ENCODE measurements at regions not wholly inside any gene's neighbourhood (a gene's known extent, or its start where the extent isn't known, plus 50 kb on each side); places are given as distances from the start of the nearest gene placed in this dataset.
"Not testable (repeated sequence)": the region's sequence is repeated elsewhere in the genome, so short reads cannot be mapped to it uniquely, and the experiment has no call there.

DNA sequence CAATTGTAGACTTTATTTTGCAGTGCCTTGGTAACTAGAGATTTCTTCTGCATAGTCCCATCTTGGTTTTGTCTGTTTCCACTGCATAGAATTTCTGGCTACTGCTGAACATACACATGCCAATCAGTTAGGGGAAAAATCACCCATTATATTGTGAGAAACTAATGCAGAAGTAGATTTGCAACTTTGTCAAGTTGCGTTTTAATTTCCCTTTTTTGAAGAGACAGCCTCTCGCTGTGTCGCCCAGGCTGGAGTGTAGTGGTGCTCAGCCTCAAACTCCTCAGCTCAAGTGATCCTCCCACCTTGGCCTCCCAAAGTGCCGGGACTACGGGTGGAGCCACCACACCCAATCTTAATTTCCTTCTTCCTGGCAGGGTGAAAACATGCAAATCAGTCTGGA, 83.1 kb upstream of the WSB1 start:
- not testable (repeated sequence) for DNase-seq

DNA sequence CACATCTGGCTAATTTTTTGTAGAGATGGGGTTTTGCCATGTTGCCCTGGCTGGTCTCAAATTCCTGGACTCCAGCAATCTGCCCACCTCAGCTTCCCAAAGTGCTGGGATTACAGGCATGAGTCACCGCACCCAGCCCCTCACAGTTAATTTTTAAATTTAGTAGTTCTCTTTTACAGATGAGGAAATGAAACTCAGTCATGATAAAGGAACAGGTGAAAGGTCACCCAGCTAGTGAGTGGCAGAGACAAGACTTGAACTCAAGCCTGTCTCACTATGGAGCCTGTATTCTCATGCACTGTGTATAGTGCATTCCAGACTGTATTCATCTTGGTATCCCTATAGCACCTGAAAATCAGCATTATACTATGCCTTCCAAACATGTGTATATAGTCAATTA, 77.1 kb upstream of the WSB1 start:
- no peak for DNase-seq

DNA sequence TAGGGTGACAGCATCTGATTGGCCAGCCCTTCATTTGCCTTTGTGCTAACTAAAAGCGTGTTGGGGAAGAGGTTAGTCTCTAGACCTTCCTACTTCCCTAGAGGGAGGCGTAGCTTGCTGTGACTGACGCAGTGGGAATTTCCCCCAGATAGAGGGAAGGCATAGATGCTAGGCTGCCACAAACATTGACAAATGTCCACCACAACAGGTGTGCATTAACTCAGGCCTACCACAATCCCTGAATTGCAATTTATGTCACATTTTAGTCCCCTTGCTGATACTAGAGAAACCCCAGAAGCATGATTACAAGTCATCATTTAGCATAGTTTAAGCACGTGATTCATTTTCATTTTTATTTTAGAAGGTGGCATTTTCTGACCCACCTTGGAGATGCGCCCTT, 76.3 kb upstream of the WSB1 start:
- DNase-seq = no peak

DNA sequence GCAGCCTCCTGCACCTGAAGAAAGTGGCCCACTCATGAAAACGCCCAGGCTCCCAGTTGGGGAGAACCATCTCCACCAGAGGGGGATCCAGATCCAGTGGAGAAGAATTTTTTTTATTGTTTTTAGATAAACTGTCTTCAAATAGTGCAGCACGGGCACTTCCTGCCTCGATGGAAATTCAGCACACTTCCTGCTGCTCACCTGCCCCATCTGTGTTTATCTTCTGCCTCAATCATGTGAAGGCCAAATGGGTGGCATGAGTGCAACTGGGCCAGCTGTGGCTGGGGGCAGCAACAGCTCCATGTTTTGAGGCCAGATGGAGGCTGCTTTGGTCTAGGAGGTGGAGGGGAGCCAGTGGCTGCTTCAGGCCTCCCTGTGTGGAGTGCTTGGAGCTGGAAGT, 75.9 kb upstream of the WSB1 start:
- no peak for DNase-seq

DNA sequence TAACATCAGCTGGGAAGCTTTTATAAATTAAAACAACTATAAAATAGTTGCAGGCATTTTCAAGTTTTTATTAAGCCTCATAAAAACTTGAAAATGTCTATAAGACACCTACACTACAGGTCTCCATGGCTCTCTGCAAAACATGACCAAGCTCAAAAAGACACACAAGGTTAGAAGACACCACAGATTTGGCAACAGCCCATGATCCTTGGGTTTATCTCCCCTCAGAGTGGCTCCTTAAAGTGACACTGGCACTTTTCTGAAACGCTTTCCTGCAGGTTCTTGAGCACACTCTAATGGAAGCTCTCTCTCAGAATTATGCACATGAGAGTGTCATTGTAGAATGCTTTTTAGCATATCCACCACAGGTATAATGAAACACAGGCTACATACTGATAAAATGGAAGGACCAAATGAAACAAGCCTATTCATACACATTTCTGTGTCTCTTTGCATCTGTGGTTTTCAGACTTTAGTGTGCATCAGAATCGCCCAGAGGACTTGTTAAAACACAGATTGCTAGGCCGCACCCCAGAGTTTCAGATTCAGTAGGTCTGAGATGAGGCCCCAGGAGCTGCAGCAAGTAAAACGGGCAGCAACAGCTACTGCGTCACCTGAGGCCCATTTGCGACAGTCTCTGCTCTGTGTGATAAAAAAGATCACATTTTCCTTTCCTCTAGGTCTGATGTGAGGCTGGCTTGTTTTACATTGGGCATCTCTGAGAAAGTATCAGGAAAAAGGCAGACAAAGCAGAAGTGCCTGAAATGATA, 75.0 kb upstream of the WSB1 start:
- DNase-seq = no peak

DNA sequence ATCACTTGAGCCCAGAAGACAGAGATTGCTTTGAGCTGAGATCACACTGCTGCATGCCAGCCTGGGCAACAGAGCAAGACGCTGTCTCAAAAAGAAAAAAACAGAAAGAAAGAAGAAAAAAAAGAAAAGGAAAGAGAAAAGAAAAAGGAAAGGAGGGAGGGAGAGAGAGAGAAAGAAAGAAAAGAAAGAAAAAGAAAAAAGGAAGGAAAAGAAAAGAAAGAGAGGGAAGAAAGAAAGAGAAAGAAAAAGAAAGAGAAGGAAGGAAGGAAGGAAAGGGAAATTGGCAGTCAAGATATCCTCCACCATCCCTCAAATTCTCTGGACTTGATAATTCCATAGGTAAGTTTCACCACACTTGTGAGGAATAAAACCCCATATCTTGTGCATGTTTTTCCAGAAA, 71.4 kb upstream of the WSB1 start:
- no peak for DNase-seq

DNA sequence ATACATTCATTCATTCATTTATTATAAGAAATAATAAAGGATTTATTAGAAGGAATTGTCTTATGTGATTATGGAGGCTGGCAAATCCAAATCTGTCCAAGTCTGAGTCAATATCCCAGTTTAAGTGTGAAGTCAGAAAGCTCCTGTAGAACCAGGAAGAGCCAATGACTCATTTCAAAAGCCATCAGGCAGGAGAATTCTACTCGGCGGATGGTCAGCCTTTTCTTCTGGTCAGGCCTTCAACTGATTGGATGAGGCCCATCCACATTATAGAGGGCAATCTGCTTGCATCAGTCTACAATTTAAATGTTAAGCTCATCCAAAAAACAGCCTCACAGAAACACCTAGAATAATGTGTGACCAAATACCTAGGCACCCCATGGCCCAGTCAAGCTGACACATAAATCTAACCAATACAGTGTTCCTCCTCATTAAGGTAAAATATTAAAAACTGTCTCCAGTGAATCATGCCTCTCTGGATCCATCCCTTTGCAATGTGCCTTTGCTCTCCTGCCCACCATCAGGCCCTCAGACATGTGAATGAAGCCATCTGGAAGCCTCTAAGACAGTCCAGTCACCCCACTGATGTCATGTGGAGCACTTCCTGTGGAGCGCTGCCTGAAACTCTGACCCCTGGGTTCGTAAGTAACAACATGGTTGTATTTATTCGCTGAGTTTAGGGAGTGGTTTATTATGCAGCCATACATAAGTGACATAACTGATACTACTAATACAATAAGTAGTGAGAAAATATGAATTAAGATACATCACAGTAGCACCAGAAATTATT, 69.2 kb upstream of the WSB1 start:
- DNase-seq = no peak

DNA sequence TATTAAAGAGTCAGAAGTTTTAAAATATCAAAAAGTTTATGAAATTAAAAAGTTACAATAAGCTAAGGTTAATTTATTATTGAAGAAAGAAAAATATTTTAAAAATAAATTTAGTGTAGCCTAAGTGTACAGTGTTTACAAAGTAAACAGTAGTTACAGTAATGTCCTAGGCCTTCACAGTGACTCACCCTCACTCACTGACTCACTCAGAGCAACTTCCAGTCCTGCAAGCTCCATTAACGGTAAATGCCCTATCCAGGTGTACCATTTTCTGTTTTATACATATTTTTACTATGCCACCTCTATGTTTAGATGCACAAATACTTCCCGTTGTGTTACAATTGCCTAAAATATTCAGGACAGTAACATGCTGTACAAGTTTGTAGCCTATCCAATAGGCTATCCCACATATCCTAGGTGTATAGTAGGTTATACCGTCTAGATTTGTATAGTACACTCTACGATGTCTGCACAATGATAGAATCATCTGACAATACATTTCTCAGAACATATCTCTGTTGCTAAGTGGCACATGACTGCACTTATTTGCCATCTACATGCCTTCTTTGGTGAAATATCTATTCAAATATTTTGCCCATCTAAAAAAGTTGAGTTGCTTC, 67.2 kb upstream of the WSB1 start:
- DNase-seq = no peak

DNA sequence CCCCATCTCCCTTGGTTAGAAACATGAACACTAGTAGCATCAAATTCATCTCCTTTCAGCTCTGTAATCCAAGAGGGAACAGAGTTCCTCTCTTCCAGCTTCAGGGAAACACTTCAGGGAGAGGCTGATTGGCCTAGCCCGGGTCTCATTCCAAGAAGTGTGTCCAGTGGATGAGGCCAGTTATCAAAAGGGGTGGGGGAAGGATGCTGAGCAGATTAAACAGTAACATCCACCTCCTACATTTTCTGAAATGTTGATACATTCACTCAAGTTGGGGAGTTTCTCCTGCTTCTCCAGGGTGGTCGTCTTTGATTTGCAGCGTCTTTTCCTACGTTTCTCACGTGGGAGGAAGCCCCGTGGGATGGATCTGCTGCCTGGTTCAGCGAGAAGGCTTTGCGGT, 62.9 kb upstream of the WSB1 start:
- DNase-seq = no peak

DNA sequence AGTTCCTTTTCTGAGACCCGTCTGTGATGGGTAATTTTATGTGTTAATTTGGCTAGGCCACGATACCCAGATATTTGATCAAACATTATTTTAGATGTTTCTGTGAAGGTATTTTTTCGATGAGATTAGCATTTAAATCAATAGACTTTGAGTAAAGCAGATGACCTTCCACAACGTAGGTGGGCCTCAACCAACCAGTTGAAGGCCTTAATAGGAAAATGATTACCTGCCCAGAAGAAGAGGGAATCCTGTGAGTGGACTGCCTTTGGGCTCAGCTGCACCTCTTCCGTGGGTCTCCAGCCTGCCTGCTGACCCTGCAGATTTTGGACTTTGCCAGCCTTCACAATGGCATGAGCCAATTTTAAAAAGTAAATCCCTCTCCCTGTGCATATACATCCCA, 61.6 kb upstream of the WSB1 start:
- no peak for DNase-seq

DNA sequence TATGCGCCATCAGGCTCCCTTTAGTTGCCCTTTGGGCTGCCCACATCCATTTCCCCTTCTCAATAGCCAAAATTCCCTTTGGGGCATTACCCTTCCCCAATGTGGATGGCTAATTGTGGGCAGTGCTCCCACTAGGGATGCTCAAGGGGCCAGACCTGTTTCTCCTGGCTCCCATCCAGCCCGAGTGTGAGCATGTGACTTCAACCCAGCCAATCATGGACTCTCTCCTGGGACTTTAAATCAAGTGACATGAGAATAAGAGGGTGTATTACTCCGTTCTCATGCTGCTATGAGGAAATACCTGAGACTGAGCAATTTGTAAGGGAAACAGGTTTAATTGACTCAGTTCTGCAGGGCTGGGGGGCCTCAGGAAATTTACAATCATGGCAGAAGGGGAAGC, 60.9 kb upstream of the WSB1 start:
- no peak for DNase-seq

DNA sequence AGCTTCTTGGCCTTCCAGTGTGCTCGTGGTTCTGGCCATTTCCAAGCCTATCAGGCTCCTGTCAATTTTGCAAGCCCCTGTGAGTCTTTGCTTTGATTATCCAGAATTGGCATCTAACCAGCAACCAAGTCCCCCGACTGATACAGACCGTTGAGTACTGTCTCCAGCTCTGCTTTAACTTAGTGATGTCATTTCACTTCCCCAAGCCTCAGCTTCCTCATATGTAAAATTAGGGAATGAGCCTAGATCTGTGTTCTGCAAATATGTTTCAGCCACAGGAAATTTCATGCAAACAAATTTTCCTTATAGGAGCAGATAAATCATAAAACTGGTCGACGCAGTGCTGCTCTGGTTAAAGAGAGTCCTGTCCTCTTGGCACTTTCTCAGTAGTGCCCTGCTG, 60.1 kb upstream of the WSB1 start:
- DNase-seq = no peak

DNA sequence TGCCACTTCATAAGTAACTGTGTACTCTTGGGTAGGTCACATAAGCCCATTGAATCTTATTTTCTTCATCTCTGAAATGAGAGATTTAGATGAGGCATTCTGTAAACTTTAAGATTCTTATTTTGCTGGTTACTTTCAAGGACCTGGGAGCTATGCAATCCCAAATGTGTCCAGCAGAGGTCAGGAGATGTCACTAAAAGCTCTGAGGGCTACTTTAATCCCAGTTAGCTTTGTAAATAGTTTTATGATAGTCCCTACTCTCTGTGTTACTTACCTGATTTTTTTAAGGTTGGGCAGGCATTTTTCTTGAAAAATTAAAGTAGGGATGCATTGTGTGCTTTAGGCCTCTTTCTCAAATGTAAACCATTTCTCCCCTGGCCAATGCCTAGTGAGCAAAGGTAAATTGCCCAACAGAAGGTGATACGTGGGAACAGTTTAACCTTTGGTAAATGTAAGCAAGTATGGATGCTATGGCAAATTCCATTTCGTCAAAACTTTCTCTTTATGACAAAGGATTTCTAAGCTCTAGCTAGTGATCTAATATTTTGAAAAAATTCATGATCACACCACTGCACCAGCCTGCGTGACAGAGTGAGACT, 57.1 kb upstream of the WSB1 start:
- peak; percentile 85 for DNase-seq

DNA sequence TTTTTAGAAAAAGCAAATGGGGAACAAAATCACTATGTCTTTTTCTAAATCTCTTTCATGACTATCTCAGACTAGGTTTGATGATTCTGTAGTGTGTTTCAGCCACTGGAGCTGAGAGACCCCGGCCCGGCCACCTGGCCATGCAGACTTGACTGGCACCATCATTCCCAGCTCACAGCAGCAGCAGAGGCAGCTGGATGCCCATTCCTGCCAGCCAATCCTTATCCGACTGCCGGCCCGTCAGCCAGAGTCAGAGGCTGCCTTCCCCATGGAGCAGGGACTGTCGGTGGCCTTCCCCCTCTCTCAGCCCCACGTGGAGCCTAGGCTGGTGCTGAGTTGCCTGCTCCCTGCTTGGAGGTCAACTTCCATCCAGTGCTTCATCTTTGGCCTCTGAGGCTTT, 56.0 kb upstream of the WSB1 start:
- DNase-seq = no peak

DNA sequence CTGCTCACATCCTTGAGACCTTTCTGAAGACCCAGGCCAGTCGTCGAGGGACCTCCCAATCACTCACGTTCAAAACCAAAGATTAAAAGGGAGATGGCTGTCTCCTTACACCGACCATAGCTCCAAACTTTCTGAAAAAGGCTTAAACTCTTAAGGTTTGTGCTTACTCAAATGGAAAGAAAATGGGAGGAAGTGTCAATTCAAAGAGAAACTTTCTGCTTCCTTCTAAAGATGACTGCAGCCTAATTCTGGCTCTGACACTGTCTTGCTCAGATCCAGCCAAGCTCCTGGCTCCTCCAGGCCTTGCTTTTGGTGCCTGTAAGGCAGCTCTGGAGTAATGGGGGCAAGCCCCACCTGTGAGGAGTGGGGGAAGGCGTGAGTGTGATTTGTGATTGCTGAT, 54.9 kb upstream of the WSB1 start:
- no peak for DNase-seq

DNA sequence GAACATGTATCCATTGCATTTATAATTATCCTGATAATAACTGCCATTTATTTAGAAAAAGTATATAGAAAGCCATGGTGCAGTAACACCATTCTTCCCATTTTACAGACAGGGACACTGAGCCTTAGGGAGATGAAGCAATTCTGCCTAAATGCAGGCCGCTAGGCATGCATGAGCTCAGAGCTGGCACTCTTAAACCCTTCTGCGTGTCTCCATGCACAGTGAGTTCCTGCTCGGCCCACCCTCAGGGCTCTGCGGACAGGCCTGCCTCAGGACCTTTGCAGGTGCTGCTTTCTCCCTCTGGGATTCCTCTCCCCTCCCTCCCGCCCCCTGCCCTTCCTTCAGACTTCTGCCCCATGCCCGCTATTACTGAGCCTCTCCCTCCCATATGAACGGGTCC, 54.3 kb upstream of the WSB1 start:
- no peak for DNase-seq

DNA sequence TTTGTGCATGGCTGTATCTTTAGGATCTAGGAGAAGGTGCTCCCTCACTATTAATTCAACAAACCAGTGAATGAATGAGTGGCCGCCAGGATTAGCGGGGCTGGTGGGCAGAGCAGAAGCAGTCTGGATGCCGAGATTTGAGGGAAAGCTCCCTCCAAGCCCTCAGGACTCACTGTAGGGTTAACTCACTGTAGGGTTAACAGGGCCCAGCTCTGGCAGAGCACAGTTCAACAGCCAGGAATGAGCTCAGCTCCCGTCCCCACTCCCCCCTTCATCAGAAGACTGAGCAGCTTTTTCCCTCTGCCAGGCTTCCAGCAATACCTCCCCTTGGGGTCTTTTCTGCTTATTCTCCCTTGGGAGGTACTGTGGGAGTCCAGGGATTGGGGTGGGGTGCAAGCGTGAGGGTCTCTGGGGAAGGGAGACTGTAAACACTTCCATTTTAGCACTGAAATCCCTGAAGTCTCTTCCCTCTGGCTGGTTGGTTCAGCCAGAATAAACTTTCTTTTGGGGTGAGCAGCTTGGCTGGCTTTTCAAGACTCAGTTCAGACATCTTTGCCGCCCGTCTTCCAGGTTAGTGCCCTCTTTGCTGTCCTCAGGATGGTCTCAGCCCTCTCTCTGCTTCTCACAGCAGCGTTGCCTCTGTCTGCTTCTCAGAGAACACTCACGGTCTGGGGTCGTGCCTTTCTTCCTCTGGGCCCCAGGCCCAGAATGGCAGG, 53.7 kb upstream of the WSB1 start:
- DNase-seq = no peak

DNA sequence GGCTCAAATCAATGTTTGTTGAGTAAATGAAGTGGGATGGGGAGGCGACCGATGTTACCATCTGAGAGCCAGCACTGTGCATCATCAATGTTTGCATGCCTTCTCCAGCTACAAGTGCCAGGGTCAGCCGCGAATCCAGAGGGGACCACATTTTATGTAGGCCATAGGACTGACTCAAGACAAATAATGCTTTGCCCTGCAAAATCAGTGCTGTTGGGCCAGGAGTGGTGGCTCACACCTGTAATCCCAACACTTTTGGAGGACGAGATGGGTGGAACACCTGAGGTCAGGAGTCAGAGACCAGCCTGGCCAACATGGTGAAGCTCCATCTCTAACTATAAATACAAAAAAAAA, 53.1 kb upstream of the WSB1 start:
- DNase-seq = no peak

DNA sequence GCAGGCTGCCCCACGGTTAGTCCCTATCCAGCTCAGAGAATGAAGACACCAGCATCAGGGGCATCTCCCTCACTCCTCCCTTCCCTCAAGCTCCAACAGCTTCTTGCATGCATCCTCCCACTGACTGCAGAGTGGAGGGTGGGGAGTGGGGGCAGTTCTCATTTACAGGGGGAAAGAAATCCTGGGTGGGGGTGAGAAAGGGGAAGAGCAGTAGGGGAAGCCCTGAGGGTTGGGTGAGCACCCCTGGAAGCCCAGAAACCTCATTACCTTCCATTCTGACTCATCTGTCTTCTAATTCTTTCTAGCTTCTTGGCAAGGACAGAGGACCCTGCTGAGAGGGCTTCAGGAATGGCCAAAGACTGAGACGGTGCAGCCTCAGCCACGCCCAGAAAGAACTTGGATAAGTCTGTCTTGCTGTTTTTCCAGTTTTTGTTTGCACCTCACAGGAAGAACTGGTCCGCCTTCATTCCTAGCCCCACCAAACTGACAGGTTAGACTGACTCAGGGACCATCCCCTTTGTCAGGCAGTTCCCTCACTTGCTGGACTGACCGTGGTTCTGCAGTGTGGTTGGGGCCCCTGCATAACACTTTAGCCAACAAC, 52.5 kb upstream of the WSB1 start:
- DNase-seq = no peak

DNA sequence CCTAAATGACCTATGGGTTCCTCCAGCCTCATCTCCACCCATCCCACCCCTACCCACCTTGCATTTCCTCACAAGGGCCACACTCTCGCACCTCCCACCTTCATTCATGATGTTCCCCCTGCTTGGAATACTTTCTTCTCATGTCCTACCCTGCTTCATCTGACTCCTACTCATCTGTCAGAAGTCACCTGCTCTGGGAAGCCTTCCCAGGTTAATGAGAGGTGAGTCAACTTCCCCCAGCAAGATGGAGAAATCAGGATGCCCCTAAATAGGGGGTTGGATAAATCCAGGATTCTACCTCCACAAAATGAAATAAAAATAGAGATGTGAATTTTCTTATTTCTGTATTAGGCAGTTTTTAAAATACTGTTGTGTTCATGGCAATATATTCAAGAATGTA, 51.0 kb upstream of the WSB1 start:
- no peak for DNase-seq

DNA sequence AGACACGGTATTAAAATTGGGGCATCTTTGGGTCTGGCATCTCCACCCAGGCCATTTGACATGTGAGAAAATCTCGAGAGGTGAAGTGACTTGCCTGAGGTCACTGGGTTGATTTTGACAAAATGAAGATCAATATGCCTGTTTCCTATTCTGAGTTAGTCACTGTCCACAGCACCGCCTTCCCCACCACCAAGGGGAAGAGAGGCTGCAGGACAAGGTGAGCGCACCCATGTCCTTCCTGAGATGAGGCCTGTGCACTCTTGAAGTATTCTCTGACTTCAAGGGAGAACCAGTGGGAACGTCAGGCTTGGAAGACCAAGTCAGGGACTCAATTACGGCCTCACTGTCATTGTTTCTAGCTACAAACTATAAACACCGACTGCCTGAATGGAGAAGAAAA, 49.9 kb upstream of the WSB1 start:
- DNase-seq = no peak
